ENCODE measurements at regions not wholly inside any gene's neighbourhood (a gene's known extent, or its start where the extent isn't known, plus 50 kb on each side); places are given as distances from the start of the nearest gene placed in this dataset.

DNA sequence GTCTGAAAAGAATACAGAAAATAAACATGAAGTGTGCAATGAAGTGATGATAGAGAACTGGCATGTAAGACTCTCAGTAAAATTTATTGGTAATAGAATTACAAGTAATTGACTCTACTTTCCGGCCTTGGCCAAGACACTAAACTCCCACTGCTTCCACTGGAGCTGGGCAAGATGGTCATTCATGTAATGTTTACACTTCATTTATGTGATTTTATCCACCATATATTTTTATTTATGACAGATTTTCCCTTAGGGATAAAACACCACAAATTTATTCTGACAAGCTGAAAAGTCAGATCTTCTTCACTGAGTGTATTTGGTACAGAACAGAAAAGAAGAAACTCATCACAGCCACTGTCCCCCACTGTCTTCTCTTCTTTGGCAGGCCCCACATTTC lies 191.9 kb downstream of the SLC39A8 start:
- H3K79me2 ChIP-seq (ENCODE audit: control insufficient read depth, insufficient read depth, low read length), result no peaks in the 10 kb centered on the region
- H3K4me1 ChIP-seq (ENCODE audit: control insufficient read depth, extremely low read depth, insufficient read depth, low read length), result no peaks in the 10 kb centered on the region
- TF ChIP-seq, protein P1, sequence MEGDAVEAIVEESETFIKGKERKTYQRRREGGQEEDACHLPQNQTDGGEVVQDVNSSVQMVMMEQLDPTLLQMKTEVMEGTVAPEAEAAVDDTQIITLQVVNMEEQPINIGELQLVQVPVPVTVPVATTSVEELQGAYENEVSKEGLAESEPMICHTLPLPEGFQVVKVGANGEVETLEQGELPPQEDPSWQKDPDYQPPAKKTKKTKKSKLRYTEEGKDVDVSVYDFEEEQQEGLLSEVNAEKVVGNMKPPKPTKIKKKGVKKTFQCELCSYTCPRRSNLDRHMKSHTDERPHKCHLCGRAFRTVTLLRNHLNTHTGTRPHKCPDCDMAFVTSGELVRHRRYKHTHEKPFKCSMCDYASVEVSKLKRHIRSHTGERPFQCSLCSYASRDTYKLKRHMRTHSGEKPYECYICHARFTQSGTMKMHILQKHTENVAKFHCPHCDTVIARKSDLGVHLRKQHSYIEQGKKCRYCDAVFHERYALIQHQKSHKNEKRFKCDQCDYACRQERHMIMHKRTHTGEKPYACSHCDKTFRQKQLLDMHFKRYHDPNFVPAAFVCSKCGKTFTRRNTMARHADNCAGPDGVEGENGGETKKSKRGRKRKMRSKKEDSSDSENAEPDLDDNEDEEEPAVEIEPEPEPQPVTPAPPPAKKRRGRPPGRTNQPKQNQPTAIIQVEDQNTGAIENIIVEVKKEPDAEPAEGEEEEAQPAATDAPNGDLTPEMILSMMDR (conservative IDR thresholded peaks at IDR 0.05 in 1 of 2, IDR thresholded peaks at IDR 0.05 in 1 of 2; ENCODE audit: low read depth in 1 of 2, low read length in 2 of 2), result no peak
- no peak for TF ChIP-seq EZH2 (IDR thresholded peaks at IDR 0.05; ENCODE audit: low read length, missing control alignments)
- no peak overlapping the region for H3K4me2 ChIP-seq (ENCODE audit: extremely low read depth, insufficient read depth, low read length)
- no peak overlapping the region for H3K9ac ChIP-seq (ENCODE audit: insufficient read depth, low read length)
- H3K27me3 ChIP-seq (ENCODE audit: control insufficient read depth, insufficient read depth, low read length), result no peaks in the 10 kb centered on the region
- no peaks in the 10 kb centered on the region for H4K20me1 ChIP-seq (ENCODE audit: control insufficient read depth, extremely low read depth, insufficient read depth, low read length)
- H3K27ac ChIP-seq (ENCODE audit: insufficient read depth, low read length), result no peak overlapping the region
- no peak overlapping the region for H3K4me3 ChIP-seq (replicated peaks in 1 of 4; ENCODE audit: control extremely low read depth in 1 of 4, insufficient read depth in 1 of 4, low read depth in 3 of 4, low read length in 4 of 4)
- H2AFZ ChIP-seq (ENCODE audit: low read length), result no peak overlapping the region
- DNase-seq (ENCODE audit: low read depth in 2 of 2), result no peak
- H3K36me3 ChIP-seq (ENCODE audit: control insufficient read depth, insufficient read depth, low read length), result no peaks in the 10 kb centered on the region
- H3K9me3 ChIP-seq (ENCODE audit: control insufficient read depth, insufficient read depth, low read depth, low read length), result no peaks in the 10 kb centered on the region

GRCh38 chr4:102151696-102152095 lies 193.6 kb downstream of the SLC39A8 start:
- no peaks in the 10 kb centered on the region for H4K20me1 ChIP-seq (ENCODE audit: control insufficient read depth, extremely low read depth, insufficient read depth, low read length)
- H3K36me3 ChIP-seq (ENCODE audit: control insufficient read depth, insufficient read depth, low read length), result no peaks in the 10 kb centered on the region
- no peaks in the 10 kb centered on the region for H3K79me2 ChIP-seq (ENCODE audit: control insufficient read depth, insufficient read depth, low read length)
- no peaks in the 10 kb centered on the region for H3K9me3 ChIP-seq (ENCODE audit: control insufficient read depth, insufficient read depth, low read depth, low read length)
- no peaks in the 10 kb centered on the region for H3K27me3 ChIP-seq (ENCODE audit: control insufficient read depth, insufficient read depth, low read length)
- H3K4me2 ChIP-seq (ENCODE audit: extremely low read depth, insufficient read depth, low read length), result no peak overlapping the region
- H3K9ac ChIP-seq (ENCODE audit: insufficient read depth, low read length), result no peak overlapping the region
- H3K4me3 ChIP-seq (replicated peaks in 1 of 4; ENCODE audit: control extremely low read depth in 1 of 4, insufficient read depth in 1 of 4, low read depth in 3 of 4, low read length in 4 of 4), result no peak overlapping the region
- H3K27ac ChIP-seq (ENCODE audit: insufficient read depth, low read length), result no peak overlapping the region
- no peak for TF ChIP-seq EZH2 (IDR thresholded peaks at IDR 0.05; ENCODE audit: low read length, missing control alignments)
- TF ChIP-seq, protein P1 (conservative IDR thresholded peaks at IDR 0.05 in 1 of 2, IDR thresholded peaks at IDR 0.05 in 1 of 2; ENCODE audit: low read depth in 1 of 2, low read length in 2 of 2), result no peak
- H2AFZ ChIP-seq (ENCODE audit: low read length), result no peak overlapping the region
- DNase-seq (ENCODE audit: low read depth in 2 of 2), result no peak
- H3K4me1 ChIP-seq (ENCODE audit: control insufficient read depth, extremely low read depth, insufficient read depth, low read length), result no peaks in the 10 kb centered on the region

DNA sequence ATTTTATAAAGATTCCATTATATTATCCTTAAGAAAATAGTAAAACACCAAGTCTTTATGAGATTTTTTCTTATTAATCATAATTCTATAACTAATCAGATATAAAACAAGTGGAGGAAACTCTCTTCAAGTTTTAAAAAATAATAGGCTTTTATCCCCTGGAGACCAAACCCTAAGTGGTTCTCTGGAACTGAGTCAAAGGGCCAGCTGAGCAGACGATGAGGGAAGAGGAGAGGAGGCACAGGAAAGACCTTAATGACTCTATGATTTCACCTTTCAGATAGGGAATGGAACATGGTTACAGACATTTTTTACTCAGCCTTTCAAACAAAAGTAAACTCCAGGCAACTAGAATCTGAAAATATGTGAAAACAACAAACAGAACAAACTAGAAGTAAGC lies 201.8 kb downstream of the SLC39A8 start:
- DNase-seq (ENCODE audit: low read depth in 2 of 2), result no peak
- Histone ChIP-seq H3K79me2 (ENCODE audit: control insufficient read depth, insufficient read depth, low read length) (no peaks in the 10 kb centered on the region), H2AFZ (ENCODE audit: low read length) (no peak overlapping the region), H3K9me3 (ENCODE audit: control insufficient read depth, insufficient read depth, low read depth, low read length) (no peaks in the 10 kb centered on the region), H3K27ac (ENCODE audit: insufficient read depth, low read length) (no peak overlapping the region), H3K4me3 (replicated peaks in 1 of 4; ENCODE audit: control extremely low read depth in 1 of 4, insufficient read depth in 1 of 4, low read depth in 3 of 4, low read length in 4 of 4) (no peak overlapping the region), H3K4me2 (ENCODE audit: extremely low read depth, insufficient read depth, low read length) (no peak overlapping the region), H3K36me3 (ENCODE audit: control insufficient read depth, insufficient read depth, low read length) (no peaks in the 10 kb centered on the region), H3K4me1 (ENCODE audit: control insufficient read depth, extremely low read depth, insufficient read depth, low read length) (no peaks in the 10 kb centered on the region), H3K9ac (ENCODE audit: insufficient read depth, low read length) (no peak overlapping the region), H3K27me3 (ENCODE audit: control insufficient read depth, insufficient read depth, low read length) (no peaks in the 10 kb centered on the region), H4K20me1 (ENCODE audit: control insufficient read depth, extremely low read depth, insufficient read depth, low read length) (no peaks in the 10 kb centered on the region)
- TF ChIP-seq, protein P1 (conservative IDR thresholded peaks at IDR 0.05 in 1 of 2, IDR thresholded peaks at IDR 0.05 in 1 of 2; ENCODE audit: low read depth in 1 of 2, low read length in 2 of 2), result no peak
- TF ChIP-seq EZH2 (IDR thresholded peaks at IDR 0.05; ENCODE audit: low read length, missing control alignments), result no peak
